Omental fat pad (tissue), 3 donors: ENCODE measurements at regions not wholly inside any gene's neighbourhood (a gene's known extent, or its start where the extent isn't known, plus 50 kb on each side); places are given as distances from the start of the nearest gene placed in this dataset.

Experiments used
- ATAC-seq: fragments of 150-250 bp; one replicate; pipeline ENCODE4 v1.9.1; 2016; ENCODE audit warnings: mild to moderate bottlenecking, moderate library complexity; ENCODE audit not compliant: low FRiP score
- DNase-seq: peaks from one replicate; pipeline ENCODE4 v3.0.0-alpha.2; 2019; ENCODE audit warnings: low spot score
- TF ChIP-seq, protein P1 (sequence below), 3 donors: fragments of 450-650 bp; IDR thresholded peaks; one replicate each; pipeline ENCODE4 v1.5.1; 2016 to 2017; ENCODE audit warnings: antibody characterized with exemption in 3 of 3, mild to moderate bottlenecking in 3 of 3, moderate library complexity in 2 of 3

DNA sequence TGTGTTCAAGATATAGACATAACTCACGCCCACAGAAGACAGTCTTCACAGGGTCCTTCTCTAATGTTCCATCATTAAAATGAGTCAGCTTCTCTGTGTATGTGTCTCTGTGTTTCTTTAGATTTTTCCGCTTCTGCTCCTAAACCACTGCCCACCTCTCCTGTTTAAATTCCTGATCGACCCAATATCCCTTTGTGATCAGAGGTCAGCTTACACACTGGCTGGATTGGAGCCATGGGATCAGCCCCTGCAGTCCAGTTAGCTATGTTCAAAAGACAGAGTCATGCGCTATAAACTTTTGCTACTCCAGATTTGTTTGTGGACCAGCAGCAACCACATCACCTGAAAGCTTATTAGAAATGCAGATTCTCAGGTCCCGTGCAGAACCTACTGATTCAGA is 229.2 kb downstream of the C1D start:
- TF ChIP-seq, protein P1, sequence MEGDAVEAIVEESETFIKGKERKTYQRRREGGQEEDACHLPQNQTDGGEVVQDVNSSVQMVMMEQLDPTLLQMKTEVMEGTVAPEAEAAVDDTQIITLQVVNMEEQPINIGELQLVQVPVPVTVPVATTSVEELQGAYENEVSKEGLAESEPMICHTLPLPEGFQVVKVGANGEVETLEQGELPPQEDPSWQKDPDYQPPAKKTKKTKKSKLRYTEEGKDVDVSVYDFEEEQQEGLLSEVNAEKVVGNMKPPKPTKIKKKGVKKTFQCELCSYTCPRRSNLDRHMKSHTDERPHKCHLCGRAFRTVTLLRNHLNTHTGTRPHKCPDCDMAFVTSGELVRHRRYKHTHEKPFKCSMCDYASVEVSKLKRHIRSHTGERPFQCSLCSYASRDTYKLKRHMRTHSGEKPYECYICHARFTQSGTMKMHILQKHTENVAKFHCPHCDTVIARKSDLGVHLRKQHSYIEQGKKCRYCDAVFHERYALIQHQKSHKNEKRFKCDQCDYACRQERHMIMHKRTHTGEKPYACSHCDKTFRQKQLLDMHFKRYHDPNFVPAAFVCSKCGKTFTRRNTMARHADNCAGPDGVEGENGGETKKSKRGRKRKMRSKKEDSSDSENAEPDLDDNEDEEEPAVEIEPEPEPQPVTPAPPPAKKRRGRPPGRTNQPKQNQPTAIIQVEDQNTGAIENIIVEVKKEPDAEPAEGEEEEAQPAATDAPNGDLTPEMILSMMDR (IDR thresholded peaks at IDR 0.05): no peak
- DNase-seq (no peak), ATAC-seq (no peak)

DNA sequence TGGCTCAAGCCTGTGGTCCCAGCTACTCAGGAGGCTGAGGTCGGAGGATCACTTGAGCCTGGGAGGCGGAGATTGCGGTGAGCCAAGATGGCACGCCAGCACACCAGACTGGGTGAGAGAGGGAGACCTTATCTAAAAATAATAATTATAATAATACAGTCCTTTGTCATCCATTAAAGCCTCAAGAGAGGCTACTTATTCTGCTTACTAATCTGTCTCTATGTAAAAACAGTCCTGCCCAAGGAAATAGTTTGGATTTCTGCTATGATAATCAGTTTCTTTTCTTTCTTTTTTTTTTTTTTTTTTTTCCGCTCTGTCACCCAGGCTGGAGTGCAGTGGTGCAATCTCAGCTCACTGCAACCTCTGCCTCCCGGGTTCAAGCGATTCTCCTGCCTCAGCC is 228.3 kb downstream of the C1D start:
- DNase-seq (no peak), ATAC-seq (no peak)
- TF ChIP-seq, protein P1 (IDR thresholded peaks at IDR 0.05): no peak

DNA sequence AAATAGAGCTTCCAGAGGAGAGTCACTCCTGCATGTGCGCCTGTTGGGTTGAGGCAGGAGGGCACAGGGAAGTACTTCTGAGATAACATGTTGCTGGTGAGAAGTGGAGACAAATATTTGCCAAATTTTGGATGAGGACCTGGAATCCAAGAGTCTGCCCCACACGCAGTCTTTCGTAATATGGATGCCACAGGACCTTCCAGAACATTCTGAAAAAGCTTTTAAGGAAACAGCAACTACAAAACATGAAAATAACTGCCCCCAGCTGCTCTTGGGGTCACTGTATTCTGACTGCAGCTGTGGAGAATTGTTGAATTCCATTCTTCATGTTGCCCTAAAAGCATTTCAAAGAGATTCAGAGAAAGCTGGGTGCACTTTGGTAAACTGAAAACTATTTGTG is 227.5 kb downstream of the C1D start:
- ATAC-seq (no peak), DNase-seq (no peak)
- TF ChIP-seq, protein P1 (IDR thresholded peaks at IDR 0.05): no peak

DNA sequence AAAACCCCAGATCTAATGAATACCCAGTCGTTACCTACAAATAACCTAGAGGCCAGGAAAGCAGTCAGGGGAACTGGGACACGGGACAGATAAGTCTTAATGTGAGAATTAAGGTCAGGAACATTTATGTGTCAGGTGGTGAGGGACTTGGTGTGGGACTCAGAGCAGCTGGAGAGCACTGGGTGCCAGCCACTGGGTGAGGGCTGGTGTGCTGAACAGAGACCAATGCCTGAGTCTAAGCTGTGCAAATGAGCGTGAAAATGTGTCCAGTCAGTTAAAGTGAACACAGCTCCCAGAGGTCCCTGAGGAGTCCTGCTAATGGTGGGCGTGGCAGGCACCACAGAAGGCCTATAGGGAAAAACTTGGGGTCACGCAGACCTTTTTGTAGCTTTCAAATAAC is 225.9 kb downstream of the C1D start:
- TF ChIP-seq, protein P1 (IDR thresholded peaks at IDR 0.05): no peak
- no peak for ATAC-seq
- DNase-seq: no peak

DNA sequence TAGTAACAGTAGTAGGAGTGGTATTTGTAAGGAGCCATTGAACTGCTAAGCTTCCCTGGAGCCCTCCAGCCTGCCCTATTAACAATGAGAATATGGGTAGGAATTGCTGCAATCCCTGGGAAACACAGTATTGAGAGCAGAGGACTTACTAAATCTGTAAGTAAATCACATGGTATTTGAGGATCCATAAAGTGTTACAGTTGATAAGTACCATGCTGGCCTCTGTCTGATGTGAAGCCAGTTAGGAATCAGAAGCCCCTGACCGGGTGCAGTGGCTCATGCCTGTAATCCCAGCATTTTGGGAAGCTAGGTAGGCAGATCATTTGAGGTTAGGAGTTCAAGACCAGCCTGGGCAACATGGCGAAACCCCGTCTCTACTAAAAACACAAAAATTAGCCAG is 224.6 kb downstream of the C1D start:
- TF ChIP-seq, protein P1 (IDR thresholded peaks at IDR 0.05): no peak
- ATAC-seq (no peak), DNase-seq (no peak)

DNA sequence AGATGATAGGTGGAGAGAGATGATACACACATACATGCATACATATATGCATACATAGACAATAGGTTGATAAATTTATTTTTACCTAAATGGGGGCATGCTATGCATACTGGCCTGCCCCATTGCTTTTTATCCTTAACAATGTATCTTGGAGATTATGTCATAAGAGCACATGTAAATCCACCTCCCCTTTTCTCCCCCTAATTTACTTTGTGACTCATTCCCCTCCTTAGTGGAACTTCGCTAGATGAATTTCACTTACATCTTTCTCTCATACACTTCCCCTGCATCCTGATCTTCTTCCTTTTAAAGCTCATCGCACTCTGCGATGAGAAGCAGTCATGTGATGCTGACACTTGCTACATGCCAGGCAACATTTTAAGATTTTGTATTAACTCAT is 223.6 kb downstream of the C1D start:
- DNase-seq: no peak
- TF ChIP-seq, protein P1 (IDR thresholded peaks at IDR 0.05): no peak
- no peak for ATAC-seq

DNA sequence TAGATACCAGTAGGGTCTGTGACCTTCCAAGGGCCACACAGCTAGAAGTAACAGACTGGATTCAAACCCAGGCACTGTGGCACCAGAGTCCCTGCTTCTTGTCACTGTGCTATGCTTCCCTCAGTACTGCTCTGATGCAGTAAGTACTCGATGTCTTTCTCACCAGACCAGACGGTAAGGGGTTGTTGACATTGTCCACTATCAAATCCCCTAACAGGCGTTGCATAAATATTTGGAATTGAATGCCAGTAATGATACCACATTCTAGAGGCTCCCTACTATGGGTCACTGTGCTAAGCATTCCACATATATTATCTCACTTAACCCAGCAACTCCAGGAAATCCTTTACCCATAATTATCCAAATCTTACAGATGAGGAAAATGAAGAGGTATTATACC is 223.1 kb downstream of the C1D start:
- no peak for DNase-seq
- TF ChIP-seq, protein P1 (IDR thresholded peaks at IDR 0.05): no peak
- ATAC-seq: no peak
